SK-N-SH (cell line): ENCODE measurements at regions not wholly inside any gene's neighbourhood (a gene's known extent, or its start where the extent isn't known, plus 50 kb on each side); places are given as distances from the start of the nearest gene placed in this dataset.

Source experiments
- CTCF ChIA-PET: fragments of 300-600, 350-600 bp; formaldehyde crosslinking; extraction: SDS; loops from one replicate; lab custom pipeline; 2021; lab: Yijun Ruan, JAX
- POLR2A ChIA-PET: fragments of 350-600 bp; sonication (Branson Sonifier 250); formaldehyde crosslinking; extraction: SDS; loops from one replicate; lab custom pipeline; 2020; ENCODE audit warnings: antibody characterized with exemption, inconsistent platforms; lab: Yijun Ruan, JAX
- DNase-seq: peaks from one replicate; pipeline ENCODE4 v3.0.0; 2012
- H2AFZ ChIP-seq: fragments of 200-600 bp; sonication (generic); 2 replicates; pipeline ENCODE4 v1.8.1; 2016; ENCODE audit warnings: antibody characterized with exemption, mild to moderate bottlenecking, low read depth
- H3F3A ChIP-seq: fragments of 200-600 bp; sonication (generic); replicated peaks from 2 replicates; pipeline ENCODE3; 2016; ENCODE audit warnings: antibody characterized with exemption, mild to moderate bottlenecking; ENCODE audit not compliant: insufficient read depth
- H3K27ac ChIP-seq, 2 experiments: fragments of 200-500 bp in 1 of 2; fragments of 200-600 bp in 1 of 2; sonication (Bioruptor generic) in 1 of 2; sonication (generic), shearing (Covaris generic) in 1 of 2; 2 replicates each; pipeline versions ENCODE4 v1.5.1 to v1.6.1; 2014 to 2016; ENCODE audit warnings: low read depth in 2 of 2, inconsistent platforms in 1 of 2, low read length in 1 of 2, mild to moderate bottlenecking in 1 of 2, mixed read lengths in 1 of 2
- H3K27me3 ChIP-seq: fragments of 200-600 bp; sonication (generic), shearing (Covaris generic); 2 replicates; pipeline ENCODE4 v1.6.1; 2016; ENCODE audit warnings: mixed run types; ENCODE audit not compliant: insufficient read depth
- H3K36me3 ChIP-seq, 2 experiments: fragments of 200-500 bp in 1 of 2; fragments of 200-600 bp in 1 of 2; sonication (Bioruptor generic) in 1 of 2; sonication (generic) in 1 of 2; replicated peaks in 1 of 2; 2 replicates each; pipeline versions ENCODE3 to v1.5.1; 2014 to 2016; ENCODE audit warnings: low read length in 1 of 2, mild to moderate bottlenecking in 1 of 2; ENCODE audit not compliant: insufficient read depth in 2 of 2, control insufficient read depth in 1 of 2
- H3K4me1 ChIP-seq, 2 experiments: fragments of 200-500 bp in 1 of 2; fragments of 200-600 bp in 1 of 2; sonication (Bioruptor generic) in 1 of 2; sonication (generic), shearing (Covaris generic) in 1 of 2; 2 replicates each; pipeline versions ENCODE4 v1.5.1 to v1.6.1; 2014 to 2016; ENCODE audit warnings: low read depth in 1 of 2, low read length in 1 of 2, mixed run types in 1 of 2; ENCODE audit not compliant: insufficient read depth in 2 of 2, control insufficient read depth in 1 of 2
- H3K4me2 ChIP-seq: fragments of 200-600 bp; sonication (generic), shearing (Covaris generic); 2 replicates; pipeline ENCODE4 v1.6.1; 2017; ENCODE audit warnings: mixed run types
- H3K4me3 ChIP-seq, 2 experiments: fragments of 200-500 bp in 1 of 2; fragments of 200-600 bp in 1 of 2; sonication (Bioruptor generic) in 1 of 2; sonication (generic), shearing (Covaris generic) in 1 of 2; 2 replicates each; pipeline versions ENCODE4 v1.5.1 to v1.8.1; 2014 to 2016; ENCODE audit warnings: low read depth in 2 of 2, inconsistent platforms in 1 of 2, low read length in 1 of 2, mild to moderate bottlenecking in 1 of 2, mixed read lengths in 1 of 2, moderate library complexity in 1 of 2
- H3K79me2 ChIP-seq: fragments of 200-600 bp; sonication (generic); 2 replicates; pipeline ENCODE4 v1.8.1; 2017; ENCODE audit warnings: mild to moderate bottlenecking; ENCODE audit not compliant: insufficient read depth
- H3K9ac ChIP-seq: fragments of 200-600 bp; sonication (generic); 2 replicates; pipeline ENCODE4 v1.6.1; 2017; ENCODE audit warnings: mixed run types
- H3K9me2 ChIP-seq: fragments of 200-600 bp; sonication (generic); 2 replicates; pipeline ENCODE4 v1.6.1; 2017; ENCODE audit warnings: mixed run types
- H3K9me3 ChIP-seq: fragments of 200-600 bp; sonication (generic); 2 replicates; pipeline ENCODE4 v1.6.1; 2017; ENCODE audit warnings: mixed run types, mild to moderate bottlenecking, moderate library complexity
- H4K20me1 ChIP-seq: fragments of 200-600 bp; sonication (generic); 2 replicates; pipeline ENCODE4 v1.6.1; 2017; ENCODE audit warnings: mild to moderate bottlenecking, mixed run types; ENCODE audit not compliant: insufficient read depth
- ELF1 ChIP-seq: IDR thresholded peaks from 2 replicates; pipeline ENCODE4 v1.4.0; 2012
- EZH2phosphoT487 ChIP-seq: fragments of 200-600 bp; sonication (generic); IDR thresholded peaks from 2 replicates; pipeline ENCODE4 v1.6.1; 2017; ENCODE audit warnings: low read depth, mixed run types, mild to moderate bottlenecking, antibody characterized with exemption, moderate library complexity, borderline replicate concordance
- NRF1 ChIP-seq: IDR thresholded peaks from 2 replicates; pipeline ENCODE4 v1.6.1; 2012; ENCODE audit warnings: low read depth, mild to moderate bottlenecking, low read length
- PBX3 ChIP-seq: IDR thresholded peaks from 2 replicates; pipeline ENCODE4; 2012
- POLR2AphosphoS5 ChIP-seq: IDR thresholded peaks from 2 replicates; pipeline ENCODE4 v1.6.1; 2012; ENCODE audit warnings: low read depth, low read length
- SMC3 ChIP-seq: IDR thresholded peaks from 2 replicates; pipeline ENCODE4 v1.6.1; 2012; ENCODE audit warnings: low read depth, low read length, improper control_type of control experiment
- TAF1 ChIP-seq: IDR thresholded peaks from 2 replicates; pipeline ENCODE4 v1.6.1; 2012; ENCODE audit warnings: low read depth, mild to moderate bottlenecking, low read length, moderate library complexity, borderline replicate concordance
- TCF12 ChIP-seq: IDR thresholded peaks from 2 replicates; pipeline ENCODE4 v1.4.0; 2012
- YY1 ChIP-seq: IDR thresholded peaks from 2 replicates; pipeline ENCODE4 v1.4.0; 2012; ENCODE audit warnings: low read depth, mild to moderate bottlenecking
- WGBS: methylation state at CpG from one replicate; pipeline ENCODE4 v1.1.6; 2017; ENCODE audit warnings: low lambda C conversion rate; 5-methylcytosine and 5-hydroxymethylcytosine counted together

DNA sequence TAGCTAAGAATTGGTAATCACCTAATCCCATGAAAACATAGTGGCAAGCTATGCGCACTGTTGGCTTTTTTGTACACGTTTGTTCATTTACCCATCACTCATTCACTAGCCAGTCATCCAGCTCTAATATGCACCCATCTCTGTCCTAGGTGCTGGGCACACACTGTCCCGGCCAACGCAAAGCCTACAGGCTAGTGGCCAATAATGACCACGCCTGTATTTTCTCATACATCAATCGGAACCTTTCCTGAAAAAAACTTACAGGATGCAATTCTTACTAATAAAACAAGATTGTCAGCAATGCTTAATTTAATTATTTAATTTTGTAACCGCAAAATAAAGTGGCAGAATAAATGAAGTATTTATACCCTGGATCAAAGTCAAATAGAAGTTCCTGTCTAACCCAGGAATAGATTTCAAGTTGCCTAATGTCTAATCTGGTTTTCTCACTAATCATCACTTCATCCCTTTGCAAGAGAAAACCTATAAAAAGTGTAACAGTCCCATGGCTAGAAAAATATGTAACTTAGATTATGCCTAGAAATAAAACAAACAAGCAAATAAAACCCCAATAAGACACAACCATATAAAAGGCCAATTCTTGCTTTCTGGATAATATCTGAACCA, 143.3 kb upstream of the BLID start:
- 78% methylated on average over 6 of the region's 7 CpGs for WGBS
- Histone ChIP-seq H3K27me3 (no peaks in the 10 kb centered on the region), H3K4me3 (no peak overlapping the region), H3K79me2 (no peaks in the 10 kb centered on the region), H3K4me2 (no peak overlapping the region), H2AFZ (no peak overlapping the region), H3K9me3 (no peaks in the 10 kb centered on the region), H3K9ac (no peak overlapping the region), H3F3A (peaks cover 3% of the 10 kb centered on the region), H3K4me1 (no peaks in the 10 kb centered on the region; a peak in 1 of 4 replicates), H3K27ac (no peak overlapping the region), H4K20me1 (no peaks in the 10 kb centered on the region), H3K9me2 (no peaks in the 10 kb centered on the region), H3K36me3 (no peaks in the 10 kb centered on the region)
- DNase-seq, result no peak
- ChIA-PET CTCF (interaction anchor here (1.2 kb wide), 2 partner anchors 18 to 44 kb away, joined by 4 read pairs; no protein-coding TSS in a partner anchor), POLR2A (no interaction called here)
- TF ChIP-seq PBX3, result no peak
- TF ChIP-seq YY1, result no peak
- no peak for TF ChIP-seq SMC3

- no peak overlapping the region for H3K4me2 ChIP-seq
- no peak for TF ChIP-seq POLR2AphosphoS5
- CTCF ChIA-PET, result interaction anchor here (1.2 kb wide), 1 partner anchor 19 kb away, joined by 4 read pairs; no protein-coding TSS in a partner anchor
- no peaks in the 10 kb centered on the region for H3K79me2 ChIP-seq
- no peak overlapping the region for H2AFZ ChIP-seq
- H4K20me1 ChIP-seq, result no peaks in the 10 kb centered on the region
- H3K27me3 ChIP-seq, result no peaks in the 10 kb centered on the region
- peaks cover 3% of the 10 kb centered on the region for H3F3A ChIP-seq
- H3K9me3 ChIP-seq, result no peaks in the 10 kb centered on the region
- peaks cover 0 to 3% of the 10 kb centered on the region in 2 experiments; a peak in 2 of 4 replicates for H3K4me1 ChIP-seq
- POLR2A ChIA-PET, result no interaction called here
- 27% methylated on average over 1 of the region's 1 CpG for WGBS
- no peaks in the 10 kb centered on the region for H3K36me3 ChIP-seq
- H3K4me3 ChIP-seq, result no peak overlapping the region
- no peak for DNase-seq
- H3K9me2 ChIP-seq, result no peaks in the 10 kb centered on the region
- H3K27ac ChIP-seq, result no peak overlapping the region
- H3K9ac ChIP-seq, result no peak overlapping the region
Measured at GRCh38 chr11:122258446-122259194, 142.6 kb upstream of the BLID start.

DNA sequence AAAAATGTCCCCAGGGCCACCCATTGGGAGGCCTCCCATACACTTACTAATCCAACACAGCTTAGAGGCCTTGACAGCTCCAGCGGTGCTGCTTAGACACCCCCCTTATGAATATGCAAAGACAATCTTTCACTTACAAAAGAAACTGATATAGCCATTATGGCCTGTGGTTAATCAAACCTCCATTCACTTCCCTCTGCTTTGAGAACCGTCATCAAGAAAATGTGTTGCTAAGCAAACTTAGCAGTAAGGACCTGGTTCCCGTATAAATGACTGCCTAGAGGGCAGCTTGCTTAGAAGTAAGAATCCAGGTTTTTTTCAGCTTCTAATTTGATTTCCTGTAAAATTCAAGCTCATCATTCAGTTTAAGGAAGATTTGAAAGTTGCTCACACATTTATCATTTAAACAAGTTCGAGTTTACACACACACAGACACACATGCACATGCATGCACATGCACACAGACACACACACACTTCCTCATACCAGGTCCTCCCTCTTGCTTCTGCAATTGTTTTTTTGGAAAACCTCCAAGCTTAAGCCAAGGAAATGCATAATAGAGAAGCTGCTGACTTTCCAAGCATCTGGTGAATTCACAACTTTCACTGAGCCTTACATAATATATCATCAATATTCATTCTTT, 137.7 kb upstream of the BLID start:
- no peak overlapping the region for H3K9ac ChIP-seq
- H3K27me3 ChIP-seq, result no peaks in the 10 kb centered on the region; the same call in 1 of the 2 replicates
- H3K4me3 ChIP-seq, result no peak overlapping the region
- no peaks in the 10 kb centered on the region for H3K9me2 ChIP-seq
- peaks cover 3% of the 10 kb centered on the region for H3F3A ChIP-seq
- POLR2A ChIA-PET, result no interaction called here
- TF ChIP-seq TCF12 (no peak), TAF1 (no peak), NRF1 (no peak), ELF1 (no peak), EZH2phosphoT487 (no peak)
- TF ChIP-seq, all 33 proteins: peak for 0
- Histone ChIP-seq H2AFZ (no peak overlapping the region), H3K36me3 (no peaks in the 10 kb centered on the region), H3K79me2 (no peaks in the 10 kb centered on the region), H3K4me1 (peaks cover 0 to 3% of the 10 kb centered on the region in 2 experiments; a peak in 2 of 4 replicates), H3K9me3 (no peaks in the 10 kb centered on the region), H3K4me2 (no peak overlapping the region), H3K27ac (no peak overlapping the region), H4K20me1 (no peaks in the 10 kb centered on the region)
- CTCF ChIA-PET, result interaction anchor here (1.1 kb wide), 1 partner anchor 253 kb away, joined by 3 read pairs; no protein-coding TSS in a partner anchor
- WGBS, result 35% methylated on average over 4 of the region's 4 CpGs
- no peak for DNase-seq
